Neural progenitor cell (in vitro differentiated cells): ENCODE measurements at regions not wholly inside any gene's neighbourhood (a gene's known extent, or its start where the extent isn't known, plus 50 kb on each side); places are given as distances from the start of the nearest gene placed in this dataset.
A peak's percentile ranks its signal among the peaks of the same experiment; 100 is the strongest.

Source experiments
- DNase-seq: peaks from one replicate; pipeline ENCODE4 v3.0.0-alpha.2; 2016; ENCODE audit warnings: low spot score
- H2AFZ ChIP-seq: fragments of 200-600 bp; sonication (generic); replicated peaks from 2 replicates; pipeline ENCODE4 v1.6.1; 2016; ENCODE audit warnings: antibody characterized with exemption
- H3F3A ChIP-seq: fragments of 200-600 bp; sonication (generic); 2 replicates; pipeline ENCODE4 v1.6.1; 2016; ENCODE audit warnings: antibody characterized with exemption, low read depth
- H3K27ac ChIP-seq: fragments of 200-600 bp; sonication (generic); 2 replicates; pipeline ENCODE4 v1.5.1; 2016; ENCODE audit warnings: mild to moderate bottlenecking
- H3K27me3 ChIP-seq: fragments of 200-600 bp; sonication (generic); 2 replicates; pipeline ENCODE4 v1.6.1; 2016; ENCODE audit warnings: mild to moderate bottlenecking, moderate library complexity
- H3K36me3 ChIP-seq: fragments of 200-600 bp; sonication (generic); 2 replicates; pipeline ENCODE4 v1.5.1; 2016
- H3K4me1 ChIP-seq: fragments of 200-600 bp; sonication (generic); 2 replicates; pipeline ENCODE4 v1.6.1; 2016; ENCODE audit warnings: mixed run types
- H3K4me2 ChIP-seq: fragments of 200-600 bp; sonication (generic); 2 replicates; pipeline ENCODE4 v1.6.1; 2016
- H3K4me3 ChIP-seq: fragments of 200-600 bp; sonication (generic); 2 replicates; pipeline ENCODE4 v1.5.1; 2016
- H3K79me2 ChIP-seq: fragments of 200-600 bp; sonication (generic); 2 replicates; pipeline ENCODE4 v1.6.1; 2016; ENCODE audit warnings: low read depth
- H3K9ac ChIP-seq: fragments of 200-600 bp; sonication (generic); 2 replicates; pipeline ENCODE4 v1.6.1; 2016
- H3K9me3 ChIP-seq: fragments of 200-600 bp; sonication (generic); 2 replicates; pipeline ENCODE4 v1.5.1; 2016; ENCODE audit warnings: low read depth
- H4K20me1 ChIP-seq: fragments of 200-600 bp; sonication (generic); 2 replicates; pipeline ENCODE4 v1.6.1; 2016; ENCODE audit warnings: low read depth
- H3K27ac Mint-ChIP-seq: 3 replicates; pipeline ENCODE4 v1.8.0; 2021; ENCODE audit warnings: mixed read lengths
- H3K27me3 Mint-ChIP-seq: 2 replicates; pipeline ENCODE4 v1.8.0; 2022; ENCODE audit warnings: low read depth, mild to moderate bottlenecking, inconsistent platforms, moderate library complexity, mixed read lengths; ENCODE audit not compliant: insufficient read depth
- H3K36me3 Mint-ChIP-seq: 3 replicates; pipeline ENCODE4 v1.8.0; 2021; ENCODE audit warnings: mixed read lengths
- H3K4me1 Mint-ChIP-seq: 3 replicates; pipeline ENCODE4 v1.8.0; 2021; ENCODE audit warnings: mixed read lengths
- H3K4me3 Mint-ChIP-seq: 3 replicates; pipeline ENCODE4 v1.8.0; 2021; ENCODE audit warnings: mild to moderate bottlenecking, moderate library complexity, mixed read lengths
- H3K9me3 Mint-ChIP-seq: 3 replicates; pipeline ENCODE4 v1.8.0; 2020; ENCODE audit warnings: mixed read lengths
- EZH2 ChIP-seq: fragments of 200-600 bp; sonication (generic); IDR thresholded peaks from 2 replicates; pipeline ENCODE4 v1.6.1; 2017; ENCODE audit warnings: antibody characterized with exemption, mild to moderate bottlenecking, moderate library complexity
- EZH2phosphoT487 ChIP-seq: fragments of 200-600 bp; sonication (generic); IDR thresholded peaks from 2 replicates; pipeline ENCODE4 v1.6.1; 2017; ENCODE audit warnings: antibody characterized with exemption
- TF ChIP-seq, protein P1 (sequence below): fragments of 200-600 bp; sonication (generic); IDR thresholded peaks from 2 replicates; pipeline ENCODE4 v1.5.1; 2017; ENCODE audit warnings: antibody characterized with exemption, mild to moderate bottlenecking

DNA sequence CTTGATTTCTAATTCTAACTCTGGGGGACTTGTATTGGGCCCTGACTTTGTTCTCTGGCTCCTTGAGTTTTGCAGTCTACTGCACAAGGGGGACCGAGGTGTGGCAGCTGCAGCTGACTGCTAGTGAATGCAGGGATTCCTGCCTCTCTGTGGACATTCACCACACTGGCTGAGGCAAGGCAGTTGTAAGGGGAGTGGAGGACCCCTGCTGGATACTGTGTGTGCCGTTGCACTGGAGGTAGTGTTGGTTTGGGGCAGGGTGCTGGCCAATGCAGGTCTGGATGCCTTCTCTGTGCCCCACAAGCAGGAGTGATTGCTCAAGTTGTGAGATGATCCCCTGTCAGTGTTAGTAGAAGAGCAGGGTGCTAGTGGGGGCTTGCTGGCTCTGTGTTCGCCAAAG, 626.1 kb downstream of the SQOR start:
- Mint-ChIP-seq H3K36me3 (no peaks in the 10 kb centered on the region), H3K27ac (no peak overlapping the region), H3K27me3 (peaks cover 6% of the 10 kb centered on the region), H3K4me3 (no peak overlapping the region), H3K9me3 (peaks cover 4% of the 10 kb centered on the region), H3K4me1 (peaks cover 5% of the 10 kb centered on the region)
- Histone ChIP-seq H2AFZ (no peak overlapping the region), H3K36me3 (no peaks in the 10 kb centered on the region), H3K79me2 (no peaks in the 10 kb centered on the region), H3K4me2 (no peak overlapping the region), H3K27me3 (no peaks in the 10 kb centered on the region), H3K4me1 (no peaks in the 10 kb centered on the region), H4K20me1 (no peaks in the 10 kb centered on the region), H3K9ac (no peak overlapping the region), H3F3A (no peaks in the 10 kb centered on the region), H3K9me3 (no peaks in the 10 kb centered on the region), H3K27ac (no peak overlapping the region), H3K4me3 (no peak overlapping the region)
- DNase-seq = peak; percentile 16
- TF ChIP-seq, protein P1, sequence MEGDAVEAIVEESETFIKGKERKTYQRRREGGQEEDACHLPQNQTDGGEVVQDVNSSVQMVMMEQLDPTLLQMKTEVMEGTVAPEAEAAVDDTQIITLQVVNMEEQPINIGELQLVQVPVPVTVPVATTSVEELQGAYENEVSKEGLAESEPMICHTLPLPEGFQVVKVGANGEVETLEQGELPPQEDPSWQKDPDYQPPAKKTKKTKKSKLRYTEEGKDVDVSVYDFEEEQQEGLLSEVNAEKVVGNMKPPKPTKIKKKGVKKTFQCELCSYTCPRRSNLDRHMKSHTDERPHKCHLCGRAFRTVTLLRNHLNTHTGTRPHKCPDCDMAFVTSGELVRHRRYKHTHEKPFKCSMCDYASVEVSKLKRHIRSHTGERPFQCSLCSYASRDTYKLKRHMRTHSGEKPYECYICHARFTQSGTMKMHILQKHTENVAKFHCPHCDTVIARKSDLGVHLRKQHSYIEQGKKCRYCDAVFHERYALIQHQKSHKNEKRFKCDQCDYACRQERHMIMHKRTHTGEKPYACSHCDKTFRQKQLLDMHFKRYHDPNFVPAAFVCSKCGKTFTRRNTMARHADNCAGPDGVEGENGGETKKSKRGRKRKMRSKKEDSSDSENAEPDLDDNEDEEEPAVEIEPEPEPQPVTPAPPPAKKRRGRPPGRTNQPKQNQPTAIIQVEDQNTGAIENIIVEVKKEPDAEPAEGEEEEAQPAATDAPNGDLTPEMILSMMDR = peak; percentile 6
- TF ChIP-seq EZH2 (no peak), EZH2phosphoT487 (no peak)

DNA sequence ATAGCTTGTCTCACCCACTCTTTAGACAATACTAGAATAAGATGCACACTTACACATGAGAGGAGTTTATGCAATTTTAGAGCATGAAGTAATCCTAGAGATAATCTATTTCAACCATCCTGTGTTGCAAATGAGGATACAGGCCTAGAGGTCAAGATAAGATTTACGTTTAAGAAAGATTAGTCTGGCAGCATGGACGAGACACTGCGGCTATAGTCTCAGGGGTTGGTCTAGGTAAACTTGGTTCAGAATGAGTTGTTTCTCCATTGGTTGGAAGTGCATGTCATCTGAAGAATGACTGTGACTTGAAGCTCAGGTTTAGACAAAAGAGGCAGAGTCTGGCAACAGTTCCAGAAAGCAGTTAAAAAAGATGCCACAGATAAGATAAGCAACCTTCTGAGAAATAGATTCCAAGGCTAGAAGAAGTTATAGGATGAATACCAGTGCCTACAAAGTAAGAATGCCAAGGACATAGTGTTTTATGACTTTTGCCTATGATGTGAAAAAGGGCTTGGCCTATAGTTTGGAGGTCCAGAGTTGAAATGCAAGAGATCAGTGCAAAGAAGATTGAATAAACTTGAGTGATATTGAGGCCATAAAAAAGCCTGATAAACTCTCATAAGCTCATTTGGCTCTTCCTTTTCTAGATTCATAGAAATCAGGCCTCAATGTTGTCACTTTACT, 631.0 kb downstream of the SQOR start:
- TF ChIP-seq EZH2phosphoT487 = no peak
- TF ChIP-seq EZH2 = no peak
- TF ChIP-seq, protein P1 = no peak
- no peaks in the 10 kb centered on the region for H3F3A ChIP-seq
- no peaks in the 10 kb centered on the region for H3K9me3 ChIP-seq
- no peaks in the 10 kb centered on the region for H3K27me3 ChIP-seq
- no peaks in the 10 kb centered on the region for H3K36me3 ChIP-seq
- no peak overlapping the region for H3K4me3 Mint-ChIP-seq
- H3K27ac ChIP-seq = no peak overlapping the region
- no peak overlapping the region for H3K4me2 ChIP-seq
- H3K79me2 ChIP-seq = no peaks in the 10 kb centered on the region
- peaks cover 4% of the 10 kb centered on the region for H3K27me3 Mint-ChIP-seq
- no peaks in the 10 kb centered on the region for H4K20me1 ChIP-seq
- H3K9me3 Mint-ChIP-seq = peaks cover under 1% of the 10 kb centered on the region
- no peak overlapping the region for H3K9ac ChIP-seq
- H3K36me3 Mint-ChIP-seq = no peaks in the 10 kb centered on the region
- H2AFZ ChIP-seq = no peak overlapping the region
- H3K4me1 Mint-ChIP-seq = peaks cover 11% of the 10 kb centered on the region
- no peaks in the 10 kb centered on the region for H3K4me1 ChIP-seq
- DNase-seq = no peak
- no peak overlapping the region for H3K27ac Mint-ChIP-seq
- no peak overlapping the region for H3K4me3 ChIP-seq

DNA sequence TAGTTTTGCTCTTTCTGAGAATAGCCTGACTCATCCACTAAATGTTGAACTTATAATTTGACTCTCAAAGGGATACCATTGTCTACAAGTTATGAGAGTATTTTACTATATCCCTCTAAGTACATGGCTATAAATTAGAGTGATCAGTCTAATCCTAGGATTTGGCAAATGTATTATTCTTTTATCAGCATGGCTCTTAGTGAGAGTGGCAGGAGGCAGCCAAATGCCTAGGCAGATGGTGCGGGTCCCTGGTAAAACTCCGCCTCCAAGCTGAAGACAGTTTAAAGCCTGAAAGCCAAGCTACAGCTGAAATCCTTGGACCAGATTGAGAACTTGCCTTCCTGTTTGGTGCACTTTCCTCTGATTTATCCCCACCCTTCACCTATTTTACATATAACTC, 631.8 kb downstream of the SQOR start:
- DNase-seq = no peak
- Histone ChIP-seq H3K9me3 (no peaks in the 10 kb centered on the region), H3K9ac (no peak overlapping the region), H3K36me3 (no peaks in the 10 kb centered on the region), H4K20me1 (no peaks in the 10 kb centered on the region), H3K27ac (no peak overlapping the region), H3K27me3 (no peaks in the 10 kb centered on the region), H3K4me1 (no peaks in the 10 kb centered on the region), H3K79me2 (no peaks in the 10 kb centered on the region), H3K4me3 (no peak overlapping the region), H3F3A (no peaks in the 10 kb centered on the region), H3K4me2 (no peak overlapping the region), H2AFZ (no peak overlapping the region)
- H3K27ac Mint-ChIP-seq = no peak overlapping the region
- H3K4me1 Mint-ChIP-seq = peaks cover 11% of the 10 kb centered on the region
- no peaks in the 10 kb centered on the region for H3K9me3 Mint-ChIP-seq
- TF ChIP-seq EZH2phosphoT487 = no peak
- no peak overlapping the region for H3K4me3 Mint-ChIP-seq
- peaks cover 2% of the 10 kb centered on the region for H3K27me3 Mint-ChIP-seq
- H3K36me3 Mint-ChIP-seq = no peaks in the 10 kb centered on the region

DNA sequence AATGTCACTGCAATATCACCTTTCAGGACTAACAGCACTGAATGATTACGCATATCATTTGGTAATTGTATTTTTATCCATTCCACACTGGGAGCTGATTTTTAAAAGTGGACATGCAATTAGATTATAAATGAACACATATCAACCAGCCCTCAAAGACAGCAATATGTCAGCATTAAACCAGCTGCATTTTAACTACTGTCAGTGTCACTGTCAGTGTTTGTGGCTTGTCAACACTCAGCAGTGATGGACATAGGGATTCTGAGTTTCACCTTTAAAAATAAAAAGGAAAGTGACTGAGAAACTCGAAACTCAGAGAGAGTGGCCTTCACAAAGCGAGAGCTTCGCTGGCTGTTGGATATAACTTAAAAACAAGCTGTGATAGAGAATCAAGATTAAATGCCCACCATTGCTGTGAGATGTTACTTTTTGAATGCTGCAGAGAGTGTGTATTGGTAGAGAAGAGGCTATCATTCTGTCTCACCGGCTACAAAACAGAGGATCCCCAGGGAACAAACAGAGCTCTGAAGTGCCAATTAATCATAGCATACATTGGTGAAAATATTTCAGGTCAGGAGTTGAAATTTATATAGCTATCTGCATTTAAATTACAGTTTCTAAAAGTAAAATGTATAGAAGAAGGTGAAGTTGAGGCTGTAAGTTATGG, 635.8 kb downstream of the SQOR start:
- peaks cover 3% of the 10 kb centered on the region for H3K27me3 Mint-ChIP-seq

More for the DNA sequence above, 635.8 kb downstream of the SQOR start:
- Mint-ChIP-seq H3K36me3 (no peaks in the 10 kb centered on the region), H3K4me3 (no peak overlapping the region), H3K4me1 (peaks cover 10% of the 10 kb centered on the region), H3K9me3 (no peaks in the 10 kb centered on the region), H3K27ac (no peak overlapping the region)
- H3K4me1 ChIP-seq = no peaks in the 10 kb centered on the region
- no peak overlapping the region for H3K27ac ChIP-seq
- DNase-seq = no peak
- H3K27me3 ChIP-seq = no peaks in the 10 kb centered on the region
- no peak overlapping the region for H3K4me2 ChIP-seq
- H3K36me3 ChIP-seq = no peaks in the 10 kb centered on the region
- H3K79me2 ChIP-seq = no peaks in the 10 kb centered on the region
- no peak for TF ChIP-seq EZH2phosphoT487
- TF ChIP-seq, protein P1 = no peak
- no peak for TF ChIP-seq EZH2
- no peak overlapping the region for H3K9ac ChIP-seq
- no peaks in the 10 kb centered on the region for H4K20me1 ChIP-seq
- no peak overlapping the region for H3K4me3 ChIP-seq
- no peaks in the 10 kb centered on the region for H3K9me3 ChIP-seq
- H2AFZ ChIP-seq = no peak overlapping the region
- no peaks in the 10 kb centered on the region for H3F3A ChIP-seq
